ENCODE measurements at regions not wholly inside any gene's neighbourhood (a gene's known extent, or its start where the extent isn't known, plus 50 kb on each side); places are given as distances from the start of the nearest gene placed in this dataset.

DNA sequence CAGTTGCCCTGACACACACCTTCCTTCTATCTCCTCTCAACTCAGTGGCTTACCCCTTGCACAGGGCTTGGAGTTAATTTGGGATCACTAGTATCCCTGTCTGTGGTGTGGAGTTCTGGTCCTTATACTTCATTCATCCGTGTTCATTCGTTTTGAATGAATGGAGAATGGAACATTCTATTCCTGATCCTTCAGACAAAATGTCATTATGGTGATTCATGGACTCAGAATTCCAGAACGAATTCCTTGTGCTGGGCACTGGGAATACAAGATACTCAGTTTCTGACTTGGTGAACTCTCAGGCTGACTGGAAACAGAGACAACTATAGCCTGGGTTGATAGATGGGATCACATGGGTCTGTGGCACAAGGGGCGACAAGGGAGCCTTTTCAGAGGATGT lies 49.9 kb upstream of the TRABD2B start:
- no peak overlapping the region for H3K27ac Mint-ChIP-seq
- CTCF ChIA-PET: no interaction called here
- H3K4me1 Mint-ChIP-seq (ENCODE audit: low read depth): no peaks in the 10 kb centered on the region

More for the DNA sequence above, 49.9 kb upstream of the TRABD2B start:
- no peaks in the 10 kb centered on the region for H3K9me3 Mint-ChIP-seq
- intact Hi-C loops (cut with micrococcal nuclease): no loop called here
- H3K4me3 Mint-ChIP-seq: no peak overlapping the region
- DNase-seq: no peak
- no peaks in the 10 kb centered on the region for H3K36me3 Mint-ChIP-seq (ENCODE audit: low read depth)
- peaks cover 3% of the 10 kb centered on the region for H3K27me3 Mint-ChIP-seq (ENCODE audit: low read depth)

Measured in activated naive CD4-positive, alpha-beta T cell treated with anti-CD3 and anti-CD28 coated beads for 36 hours (primary cell).